Karpas-422 (cell line): ENCODE measurements at regions not wholly inside any gene's neighbourhood (a gene's known extent, or its start where the extent isn't known, plus 50 kb on each side); places are given as distances from the start of the nearest gene placed in this dataset.

ENCODE experiments used
- DNase-seq: peaks from one replicate; pipeline ENCODE4 v3.0.0-alpha.2; 2015
- H2AFZ ChIP-seq: fragments of 200-600 bp; sonication (generic); 2 replicates; pipeline ENCODE4 v1.6.1; 2014; ENCODE audit warnings: antibody characterized with exemption, low read length, mixed read lengths
- H3K27ac ChIP-seq: fragments of 200-600 bp; sonication (generic); 2 replicates; pipeline ENCODE4 v1.5.1; 2014; ENCODE audit warnings: mild to moderate bottlenecking, low read length, moderate library complexity
- H3K27me3 ChIP-seq: fragments of 200-600 bp; sonication (generic); 2 replicates; pipeline ENCODE4 v1.6.1; 2014; ENCODE audit warnings: low read length, mixed read lengths
- H3K36me3 ChIP-seq: fragments of 200-600 bp; sonication (generic); 2 replicates; pipeline ENCODE4 v1.6.1; 2014; ENCODE audit warnings: low read length, mixed read lengths; ENCODE audit not compliant: insufficient read depth
- H3K4me1 ChIP-seq: fragments of 200-600 bp; sonication (generic); 2 replicates; pipeline ENCODE4 v1.6.1; 2014; ENCODE audit warnings: mild to moderate bottlenecking, low read length, mixed read lengths
- H3K4me2 ChIP-seq: fragments of 200-600 bp; sonication (generic); 2 replicates; pipeline ENCODE4 v1.6.1; 2014; ENCODE audit warnings: low read length, low read depth, mild to moderate bottlenecking; ENCODE audit not compliant: poor library complexity, severe bottlenecking
- H3K4me3 ChIP-seq: fragments of 200-600 bp; sonication (generic); 2 replicates; pipeline ENCODE4 v1.5.1; 2014; ENCODE audit warnings: mild to moderate bottlenecking, antibody characterized with exemption, low read length, mixed read lengths
- H3K79me2 ChIP-seq: fragments of 200-600 bp; sonication (generic); 2 replicates; pipeline ENCODE4 v1.6.1; 2014; ENCODE audit warnings: mild to moderate bottlenecking, low read length, mixed read lengths
- H3K9ac ChIP-seq: fragments of 200-600 bp; sonication (generic); 2 replicates; pipeline ENCODE4 v1.6.0; 2014; ENCODE audit warnings: low read length
- H3K9me2 ChIP-seq: fragments of 200-600 bp; sonication (generic), shearing (Covaris generic); replicated peaks from 2 replicates; pipeline ENCODE4 v1.6.0; 2014; ENCODE audit warnings: mild to moderate bottlenecking, low read length, moderate library complexity; ENCODE audit not compliant: insufficient read depth
- H3K9me3 ChIP-seq: fragments of 300-700, 200-600 bp; sonication (generic); 2 replicates; pipeline ENCODE4 v1.6.1; 2014; ENCODE audit warnings: low read length, mixed read lengths
- H4K20me1 ChIP-seq: fragments of 200-600 bp; sonication (generic); 2 replicates; pipeline ENCODE4 v1.6.1; 2014; ENCODE audit warnings: mild to moderate bottlenecking, antibody characterized with exemption, low read length, low read depth; ENCODE audit not compliant: insufficient read depth

DNA sequence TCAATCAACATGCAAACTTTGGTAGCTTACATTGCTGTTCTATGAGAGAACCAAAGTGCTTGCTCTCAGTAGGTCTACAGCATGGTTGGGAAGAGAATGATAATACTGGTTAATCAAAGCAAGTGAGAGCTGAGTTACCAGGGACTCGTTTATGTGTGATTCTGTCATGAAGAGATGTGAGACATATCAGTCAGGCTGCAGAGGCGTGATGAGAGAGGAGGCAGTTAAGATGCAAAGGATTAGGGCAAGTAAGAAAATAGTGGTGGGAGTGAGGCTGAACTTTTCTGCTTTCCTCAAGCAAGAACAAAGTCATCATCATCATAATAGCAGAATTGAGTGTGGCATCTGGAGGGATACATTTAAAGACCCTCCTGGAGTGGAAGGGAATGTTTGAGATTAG, 86.5 kb downstream of the RPS12 start:
- no peak overlapping the region for H3K4me3 ChIP-seq
- H3K9ac ChIP-seq, result no peak overlapping the region
- H3K27me3 ChIP-seq, result no peaks in the 10 kb centered on the region
- no peak for DNase-seq
- H3K9me2 ChIP-seq, result no peaks in the 10 kb centered on the region
- H2AFZ ChIP-seq, result no peak overlapping the region
- H3K9me3 ChIP-seq, result no peaks in the 10 kb centered on the region
- H3K36me3 ChIP-seq, result no peaks in the 10 kb centered on the region
- no peaks in the 10 kb centered on the region for H4K20me1 ChIP-seq
- no peaks in the 10 kb centered on the region for H3K79me2 ChIP-seq
- H3K27ac ChIP-seq, result no peak overlapping the region
- no peaks in the 10 kb centered on the region for H3K4me1 ChIP-seq
- no peak overlapping the region for H3K4me2 ChIP-seq

DNA sequence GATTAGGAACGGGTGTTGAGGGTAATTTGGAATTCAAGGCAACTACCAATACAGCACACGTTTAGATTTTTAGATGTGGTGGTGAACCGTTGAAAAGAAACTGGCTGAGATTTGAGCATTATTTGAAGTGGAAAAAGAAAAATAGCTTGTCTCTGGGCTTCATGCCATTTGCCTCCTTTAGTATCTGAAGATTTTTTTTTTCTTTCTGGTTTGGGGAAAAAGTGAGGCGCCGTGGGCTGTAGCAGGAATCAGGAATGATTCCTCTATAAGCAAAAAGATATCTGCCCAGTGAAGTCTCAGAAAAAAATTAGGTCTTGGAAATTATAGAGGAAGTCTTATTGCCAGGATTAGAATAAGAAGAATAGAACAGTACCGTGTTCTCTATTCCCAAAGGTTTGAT, 88.5 kb downstream of the RPS12 start:
- Histone ChIP-seq H3K4me1 (no peaks in the 10 kb centered on the region), H4K20me1 (no peaks in the 10 kb centered on the region), H3K27me3 (no peaks in the 10 kb centered on the region), H3K36me3 (no peaks in the 10 kb centered on the region), H2AFZ (no peak overlapping the region), H3K4me3 (no peak overlapping the region), H3K9me3 (no peaks in the 10 kb centered on the region), H3K79me2 (no peaks in the 10 kb centered on the region), H3K27ac (no peak overlapping the region), H3K9ac (no peak overlapping the region), H3K4me2 (no peak overlapping the region), H3K9me2 (no peaks in the 10 kb centered on the region)
- no peak for DNase-seq

DNA sequence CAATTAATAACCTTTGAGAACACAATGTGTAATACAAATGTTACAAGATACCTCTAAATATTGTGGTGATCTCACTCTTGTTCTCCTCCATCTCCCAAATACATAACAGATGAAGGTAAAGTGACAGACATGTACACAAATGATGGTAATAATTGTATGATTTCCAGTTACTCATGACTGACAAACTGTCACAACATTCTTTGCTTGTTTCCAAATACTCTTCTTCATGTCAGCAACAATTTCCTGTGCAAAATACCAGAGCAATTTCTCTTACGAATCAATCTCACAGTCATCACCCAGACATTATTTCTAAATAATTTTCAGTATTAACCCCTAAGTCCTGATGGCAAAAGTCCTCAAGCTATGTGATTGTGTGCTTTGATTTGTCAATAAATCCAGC, 92.9 kb downstream of the RPS12 start:
- no peaks in the 10 kb centered on the region for H3K9me3 ChIP-seq
- no peak overlapping the region for H3K4me3 ChIP-seq
- H3K4me1 ChIP-seq, result no peaks in the 10 kb centered on the region
- no peaks in the 10 kb centered on the region for H3K27me3 ChIP-seq
- no peaks in the 10 kb centered on the region for H3K79me2 ChIP-seq
- no peak overlapping the region for H3K27ac ChIP-seq
- no peak overlapping the region for H2AFZ ChIP-seq
- H3K4me2 ChIP-seq, result no peak overlapping the region
- H4K20me1 ChIP-seq, result no peaks in the 10 kb centered on the region
- H3K36me3 ChIP-seq, result no peaks in the 10 kb centered on the region
- DNase-seq, result no peak
- H3K9me2 ChIP-seq, result no peaks in the 10 kb centered on the region
- no peak overlapping the region for H3K9ac ChIP-seq

DNA sequence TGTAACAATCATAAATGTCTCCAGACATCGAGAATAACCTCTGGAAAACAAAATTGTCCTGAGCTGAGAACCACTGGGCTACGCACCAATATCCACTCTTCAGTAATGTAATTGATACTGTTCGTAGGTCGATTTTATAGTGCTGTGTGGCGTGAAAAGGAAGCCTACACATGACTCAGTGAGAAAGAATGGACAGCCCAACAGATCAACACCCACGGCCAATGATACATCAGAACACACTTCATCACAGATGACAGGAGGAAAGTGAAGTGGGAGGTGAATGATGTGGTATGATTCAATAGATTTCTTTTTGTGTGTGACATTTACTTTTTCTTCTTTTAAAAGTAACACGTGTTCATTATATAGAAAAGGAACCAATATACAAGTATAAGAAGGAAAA, 93.5 kb downstream of the RPS12 start:
- Histone ChIP-seq H3K9ac (no peak overlapping the region), H2AFZ (no peak overlapping the region), H4K20me1 (no peaks in the 10 kb centered on the region), H3K36me3 (no peaks in the 10 kb centered on the region), H3K4me2 (no peak overlapping the region), H3K27ac (no peak overlapping the region), H3K4me1 (no peaks in the 10 kb centered on the region), H3K9me2 (no peaks in the 10 kb centered on the region), H3K9me3 (no peaks in the 10 kb centered on the region), H3K27me3 (no peaks in the 10 kb centered on the region), H3K4me3 (no peak overlapping the region), H3K79me2 (no peaks in the 10 kb centered on the region)
- no peak for DNase-seq

DNA sequence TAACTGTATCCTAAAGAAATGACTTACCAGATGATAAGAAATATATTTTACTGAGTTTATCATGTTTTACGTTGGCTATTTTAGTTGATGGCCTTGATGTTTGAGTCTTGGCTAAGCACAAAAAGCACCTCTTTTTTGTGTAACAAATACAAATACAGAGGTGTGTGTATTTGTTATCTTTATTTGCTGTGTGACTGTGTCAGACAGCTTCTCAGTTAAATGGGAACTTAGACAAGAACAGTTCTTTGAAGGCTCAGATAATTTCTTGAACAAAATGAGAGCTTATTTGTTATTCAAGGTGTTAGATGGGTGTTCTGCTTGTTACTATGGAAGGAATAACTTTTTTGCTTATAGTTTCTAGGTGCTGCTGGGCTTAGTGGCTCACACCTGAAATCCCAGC, 95.4 kb downstream of the RPS12 start:
- Histone ChIP-seq H3K27ac (no peak overlapping the region), H3K9ac (no peak overlapping the region), H3K27me3 (no peaks in the 10 kb centered on the region), H3K4me3 (no peak overlapping the region), H2AFZ (no peak overlapping the region), H3K79me2 (no peaks in the 10 kb centered on the region), H3K4me1 (no peaks in the 10 kb centered on the region), H3K36me3 (no peaks in the 10 kb centered on the region), H4K20me1 (no peaks in the 10 kb centered on the region), H3K9me2 (no peaks in the 10 kb centered on the region), H3K9me3 (no peaks in the 10 kb centered on the region), H3K4me2 (no peak overlapping the region)
- DNase-seq, result no peak

DNA sequence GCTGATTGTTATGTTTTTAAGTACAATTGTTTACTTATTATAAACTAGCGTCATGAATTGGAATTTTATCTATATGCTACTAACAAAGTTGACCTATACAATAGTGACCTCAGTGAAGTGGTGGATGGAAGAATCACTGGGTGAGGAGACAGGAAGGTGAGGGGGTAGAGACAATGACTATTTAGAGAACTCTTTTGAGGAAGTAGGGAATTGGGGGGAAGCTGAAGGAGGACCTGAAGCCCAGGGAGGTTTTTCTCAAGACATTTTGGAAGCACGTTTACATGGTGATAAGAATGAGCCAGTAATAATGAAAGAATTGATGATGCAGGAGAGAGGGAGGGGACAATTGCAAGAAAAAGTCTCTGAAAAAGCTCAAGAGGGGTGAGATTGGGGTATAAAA, 96.4 kb downstream of the RPS12 start:
- no peak for DNase-seq
- Histone ChIP-seq H3K79me2 (no peaks in the 10 kb centered on the region), H3K9me2 (no peaks in the 10 kb centered on the region), H4K20me1 (no peaks in the 10 kb centered on the region), H3K4me3 (no peak overlapping the region), H3K4me2 (no peak overlapping the region), H3K36me3 (no peaks in the 10 kb centered on the region), H3K27ac (no peak overlapping the region), H3K27me3 (no peaks in the 10 kb centered on the region), H3K9ac (no peak overlapping the region), H3K4me1 (no peaks in the 10 kb centered on the region), H2AFZ (no peak overlapping the region), H3K9me3 (no peaks in the 10 kb centered on the region)

DNA sequence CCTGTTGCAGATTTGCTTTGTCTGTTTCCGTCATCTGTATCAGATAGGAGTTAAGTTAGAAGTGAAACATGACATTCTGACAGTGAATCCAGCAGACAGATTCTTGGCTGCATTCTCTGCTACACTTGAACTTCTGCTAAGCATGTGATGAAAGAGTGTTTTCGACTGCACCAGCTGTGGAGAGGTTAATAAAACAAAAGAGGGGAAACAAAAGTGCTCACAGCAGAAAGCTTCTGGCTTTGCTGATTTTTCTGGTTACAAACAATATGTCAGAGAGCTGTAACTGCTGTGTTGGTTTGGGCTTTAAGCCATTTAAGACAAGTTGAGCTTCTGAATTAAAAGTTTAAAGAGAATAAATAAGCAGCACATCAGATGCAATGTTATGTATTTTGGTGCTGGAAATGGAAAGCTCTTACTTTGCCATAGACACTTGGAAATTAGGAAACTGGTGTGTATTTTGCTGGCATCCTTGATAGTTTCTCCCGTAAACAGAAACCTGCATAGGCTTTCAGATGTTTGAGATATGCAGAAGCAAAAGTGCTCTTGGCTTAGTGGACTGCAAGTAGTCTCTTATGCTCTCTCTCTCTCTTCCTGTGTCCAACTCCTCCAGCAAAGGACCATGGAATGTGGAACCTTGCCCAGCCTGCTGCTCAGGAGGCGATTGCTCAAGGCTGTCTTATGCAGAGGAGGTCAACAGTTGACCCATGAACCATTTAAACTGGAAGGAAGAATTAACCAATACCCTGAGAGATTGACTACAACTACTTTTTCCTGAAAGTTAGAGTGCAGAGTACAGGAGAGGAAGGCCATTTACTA, 104.9 kb downstream of the RPS12 start:
- no peaks in the 10 kb centered on the region for H4K20me1 ChIP-seq
- no peaks in the 10 kb centered on the region for H3K9me3 ChIP-seq
- no peak overlapping the region for H3K9ac ChIP-seq
- no peak overlapping the region for H2AFZ ChIP-seq
- no peaks in the 10 kb centered on the region for H3K27me3 ChIP-seq
- H3K4me3 ChIP-seq, result no peak overlapping the region
- H3K36me3 ChIP-seq, result no peaks in the 10 kb centered on the region
- H3K79me2 ChIP-seq, result no peaks in the 10 kb centered on the region
- no peak overlapping the region for H3K4me2 ChIP-seq
- no peak overlapping the region for H3K27ac ChIP-seq
- H3K4me1 ChIP-seq, result no peaks in the 10 kb centered on the region
- H3K9me2 ChIP-seq, result no peaks in the 10 kb centered on the region
- no peak for DNase-seq

DNA sequence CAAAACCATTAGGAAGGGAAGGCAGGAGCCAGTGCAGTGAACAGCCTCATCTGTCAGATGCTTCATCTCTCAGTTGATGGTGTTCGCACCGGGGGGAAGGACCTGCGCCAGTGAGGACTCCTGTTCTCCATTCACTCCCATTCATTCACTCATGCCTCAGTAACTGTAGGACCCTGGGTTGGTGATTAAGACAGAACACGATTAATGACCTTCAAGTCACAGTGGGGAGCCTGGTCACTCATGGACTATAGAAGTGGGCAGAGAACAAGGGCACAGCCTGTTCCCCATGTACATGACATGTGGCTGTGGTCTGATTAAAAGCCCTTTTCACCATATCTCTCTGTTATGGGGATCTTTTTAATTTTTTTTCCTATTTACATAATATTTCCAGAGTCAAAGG, 113.3 kb downstream of the RPS12 start:
- no peak overlapping the region for H3K4me2 ChIP-seq
- no peak overlapping the region for H3K27ac ChIP-seq
- H3K9me2 ChIP-seq, result no peaks in the 10 kb centered on the region
- H3K27me3 ChIP-seq, result no peaks in the 10 kb centered on the region
- no peaks in the 10 kb centered on the region for H3K79me2 ChIP-seq
- no peaks in the 10 kb centered on the region for H3K9me3 ChIP-seq
- no peaks in the 10 kb centered on the region for H3K4me1 ChIP-seq
- no peaks in the 10 kb centered on the region for H4K20me1 ChIP-seq
- DNase-seq, result no peak
- no peak overlapping the region for H3K4me3 ChIP-seq
- H2AFZ ChIP-seq, result no peak overlapping the region
- no peak overlapping the region for H3K9ac ChIP-seq
- no peaks in the 10 kb centered on the region for H3K36me3 ChIP-seq
